Karpas-422 (cell line): ENCODE measurements at regions not wholly inside any gene's neighbourhood (a gene's known extent, or its start where the extent isn't known, plus 50 kb on each side); places are given as distances from the start of the nearest gene placed in this dataset.

Experiments
- DNase-seq: peaks from one replicate; pipeline ENCODE4 v3.0.0-alpha.2; 2015
- H2AFZ ChIP-seq: fragments of 200-600 bp; sonication (generic); 2 replicates; pipeline ENCODE4 v1.6.1; 2014; ENCODE audit warnings: antibody characterized with exemption, low read length, mixed read lengths
- H3K27ac ChIP-seq: fragments of 200-600 bp; sonication (generic); 2 replicates; pipeline ENCODE4 v1.5.1; 2014; ENCODE audit warnings: mild to moderate bottlenecking, low read length, moderate library complexity
- H3K27me3 ChIP-seq: fragments of 200-600 bp; sonication (generic); 2 replicates; pipeline ENCODE4 v1.6.1; 2014; ENCODE audit warnings: low read length, mixed read lengths
- H3K36me3 ChIP-seq: fragments of 200-600 bp; sonication (generic); 2 replicates; pipeline ENCODE4 v1.6.1; 2014; ENCODE audit warnings: low read length, mixed read lengths; ENCODE audit not compliant: insufficient read depth
- H3K4me1 ChIP-seq: fragments of 200-600 bp; sonication (generic); 2 replicates; pipeline ENCODE4 v1.6.1; 2014; ENCODE audit warnings: mild to moderate bottlenecking, low read length, mixed read lengths
- H3K4me2 ChIP-seq: fragments of 200-600 bp; sonication (generic); 2 replicates; pipeline ENCODE4 v1.6.1; 2014; ENCODE audit warnings: low read length, low read depth, mild to moderate bottlenecking; ENCODE audit not compliant: poor library complexity, severe bottlenecking
- H3K4me3 ChIP-seq: fragments of 200-600 bp; sonication (generic); 2 replicates; pipeline ENCODE4 v1.5.1; 2014; ENCODE audit warnings: mild to moderate bottlenecking, antibody characterized with exemption, low read length, mixed read lengths
- H3K79me2 ChIP-seq: fragments of 200-600 bp; sonication (generic); 2 replicates; pipeline ENCODE4 v1.6.1; 2014; ENCODE audit warnings: mild to moderate bottlenecking, low read length, mixed read lengths
- H3K9ac ChIP-seq: fragments of 200-600 bp; sonication (generic); 2 replicates; pipeline ENCODE4 v1.6.0; 2014; ENCODE audit warnings: low read length
- H3K9me2 ChIP-seq: fragments of 200-600 bp; sonication (generic), shearing (Covaris generic); replicated peaks from 2 replicates; pipeline ENCODE4 v1.6.0; 2014; ENCODE audit warnings: mild to moderate bottlenecking, low read length, moderate library complexity; ENCODE audit not compliant: insufficient read depth
- H3K9me3 ChIP-seq: fragments of 300-700, 200-600 bp; sonication (generic); 2 replicates; pipeline ENCODE4 v1.6.1; 2014; ENCODE audit warnings: low read length, mixed read lengths
- H4K20me1 ChIP-seq: fragments of 200-600 bp; sonication (generic); 2 replicates; pipeline ENCODE4 v1.6.1; 2014; ENCODE audit warnings: mild to moderate bottlenecking, antibody characterized with exemption, low read length, low read depth; ENCODE audit not compliant: insufficient read depth

GRCh38 chr15:70528270-70528706, 235.1 kb downstream of the UACA start:
- peak; percentile 62 for DNase-seq
- H3K4me2 ChIP-seq: peak overlapping the region; percentile 14
- H3K27ac ChIP-seq: no peak overlapping the region
- no peaks in the 10 kb centered on the region for H3K9me3 ChIP-seq
- no peaks in the 10 kb centered on the region for H3K36me3 ChIP-seq
- peaks cover 22% of the 10 kb centered on the region for H3K4me1 ChIP-seq
- no peaks in the 10 kb centered on the region for H3K79me2 ChIP-seq
- no peak overlapping the region for H3K4me3 ChIP-seq
- no peaks in the 10 kb centered on the region for H4K20me1 ChIP-seq
- H3K27me3 ChIP-seq: no peaks in the 10 kb centered on the region; the same call in 1 of the 2 replicates
- H3K9me2 ChIP-seq: no peaks in the 10 kb centered on the region
- H2AFZ ChIP-seq: no peak overlapping the region; the same call in 1 of the 2 replicates
- no peak overlapping the region for H3K9ac ChIP-seq

DNA sequence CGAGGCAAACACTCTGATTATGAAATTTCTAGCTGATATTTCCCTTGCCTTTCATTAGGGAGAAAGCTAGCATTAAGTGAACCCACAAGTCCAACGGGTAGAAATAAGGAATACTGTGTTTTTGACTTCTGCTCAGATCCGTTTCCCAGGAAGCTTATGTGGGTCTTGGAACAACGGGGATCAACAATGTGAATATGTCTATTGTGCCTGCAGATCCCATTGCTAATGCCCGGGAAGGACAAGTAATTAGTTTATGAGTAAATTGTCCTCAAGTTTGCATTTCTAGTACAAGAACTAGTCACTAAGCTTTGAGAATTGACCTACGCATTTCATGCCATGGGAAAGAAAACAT, 236.4 kb downstream of the UACA start:
- peak overlapping the region; percentile 55; the same call in 1 of the 2 replicates for H2AFZ ChIP-seq
- H3K4me1 ChIP-seq: peaks cover 22% of the 10 kb centered on the region
- H3K4me3 ChIP-seq: peak overlapping the region; percentile 17; the same call in 1 of the 2 replicates
- H3K79me2 ChIP-seq: no peaks in the 10 kb centered on the region
- peak overlapping the region; percentile 49 for H3K4me2 ChIP-seq
- H3K36me3 ChIP-seq: no peaks in the 10 kb centered on the region
- H3K27ac ChIP-seq: no peak overlapping the region
- H3K9me2 ChIP-seq: no peaks in the 10 kb centered on the region
- no peaks in the 10 kb centered on the region; the same call in 1 of the 2 replicates for H3K27me3 ChIP-seq
- H3K9ac ChIP-seq: no peak overlapping the region
- no peak for DNase-seq
- no peaks in the 10 kb centered on the region for H3K9me3 ChIP-seq
- no peaks in the 10 kb centered on the region for H4K20me1 ChIP-seq

- H3K4me2 ChIP-seq: peak overlapping the region; percentile 49
- peaks cover 22% of the 10 kb centered on the region for H3K4me1 ChIP-seq
- peak overlapping the region; percentile 20; the same call in 1 of the 2 replicates for H3K4me3 ChIP-seq
- H3K27me3 ChIP-seq: no peaks in the 10 kb centered on the region; the same call in 1 of the 2 replicates
- peak overlapping the region; percentile 18 for H3K9ac ChIP-seq
- no peaks in the 10 kb centered on the region for H3K9me3 ChIP-seq
- H3K27ac ChIP-seq: no peak overlapping the region
- H3K36me3 ChIP-seq: no peaks in the 10 kb centered on the region
- peak overlapping the region; percentile 55; the same call in 1 of the 2 replicates for H2AFZ ChIP-seq
- no peaks in the 10 kb centered on the region for H3K9me2 ChIP-seq
- H4K20me1 ChIP-seq: no peaks in the 10 kb centered on the region
- no peaks in the 10 kb centered on the region for H3K79me2 ChIP-seq
- peak; percentile 80 for DNase-seq
These were observed 237.0 kb downstream of the UACA start for GRCh38 chr15:70526221-70526973.

DNA sequence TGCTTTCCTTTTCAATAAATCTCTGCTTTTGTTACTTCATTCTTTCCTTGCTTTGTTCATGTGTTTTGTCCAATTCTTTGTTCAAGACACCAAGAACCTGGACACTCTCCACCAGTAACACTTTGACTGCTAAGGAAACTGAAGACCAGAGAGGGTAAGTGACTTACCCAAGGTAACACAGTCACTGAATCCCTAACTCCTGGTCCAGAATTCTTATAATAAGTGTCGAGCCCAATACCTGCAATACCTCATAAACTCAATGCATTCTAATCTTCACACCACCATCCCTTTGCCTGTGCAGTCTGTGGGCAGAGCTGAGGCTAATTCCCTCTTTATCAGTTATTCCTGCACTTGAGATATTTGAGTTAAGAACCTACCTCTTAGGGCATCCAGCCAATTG, 237.8 kb downstream of the UACA start:
- no peak overlapping the region for H2AFZ ChIP-seq
- no peaks in the 10 kb centered on the region; the same call in 1 of the 2 replicates for H3K27me3 ChIP-seq
- no peaks in the 10 kb centered on the region for H3K79me2 ChIP-seq
- no peak for DNase-seq
- no peak overlapping the region for H3K9ac ChIP-seq
- no peak overlapping the region for H3K4me2 ChIP-seq
- H3K4me1 ChIP-seq: peaks cover 22% of the 10 kb centered on the region
- H3K36me3 ChIP-seq: no peaks in the 10 kb centered on the region
- H3K27ac ChIP-seq: no peak overlapping the region
- no peaks in the 10 kb centered on the region for H4K20me1 ChIP-seq
- no peak overlapping the region for H3K4me3 ChIP-seq
- H3K9me3 ChIP-seq: no peaks in the 10 kb centered on the region
- H3K9me2 ChIP-seq: no peaks in the 10 kb centered on the region

- no peak for DNase-seq
- Histone ChIP-seq H4K20me1 (no peaks in the 10 kb centered on the region), H3K9me3 (no peaks in the 10 kb centered on the region)
These were observed 238.9 kb downstream of the UACA start for GRCh38 chr15:70524470-70524869.

DNA sequence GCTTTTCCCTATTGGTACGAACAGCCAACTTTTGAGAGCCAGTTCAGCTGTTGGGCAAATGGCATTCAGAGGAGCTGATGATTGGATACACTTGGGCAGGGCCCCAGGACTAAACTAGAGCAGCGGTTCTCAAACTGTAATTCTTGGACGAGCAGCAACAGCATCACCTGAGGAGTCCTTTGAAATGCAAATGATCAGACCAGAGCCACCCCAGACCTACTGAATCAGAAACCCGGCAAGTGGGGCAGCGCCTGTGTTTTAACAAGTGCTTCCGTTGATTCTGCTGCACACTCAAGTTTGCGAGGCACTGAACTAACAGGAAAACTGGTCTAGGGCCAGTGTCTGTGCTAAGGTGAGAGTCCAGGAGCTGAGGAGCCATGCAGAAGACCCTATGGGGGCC, 239.7 kb downstream of the UACA start:
- no peaks in the 10 kb centered on the region for H3K9me2 ChIP-seq
- no peaks in the 10 kb centered on the region for H3K36me3 ChIP-seq
- H3K27ac ChIP-seq: no peak overlapping the region
- no peak overlapping the region for H3K4me3 ChIP-seq
- H3K4me1 ChIP-seq: peaks cover 22% of the 10 kb centered on the region
- DNase-seq: no peak
- H2AFZ ChIP-seq: no peak overlapping the region
- H3K79me2 ChIP-seq: no peaks in the 10 kb centered on the region
- H3K9ac ChIP-seq: no peak overlapping the region
- no peak overlapping the region for H3K4me2 ChIP-seq
- no peaks in the 10 kb centered on the region for H4K20me1 ChIP-seq
- no peaks in the 10 kb centered on the region for H3K9me3 ChIP-seq
- no peaks in the 10 kb centered on the region; the same call in 1 of the 2 replicates for H3K27me3 ChIP-seq

More at GRCh38 chr15:70524470-70524869, 238.9 kb downstream of the UACA start:
- no peak overlapping the region for H3K27ac ChIP-seq
- H3K9me2 ChIP-seq: no peaks in the 10 kb centered on the region
- peaks cover 22% of the 10 kb centered on the region for H3K4me1 ChIP-seq
- no peaks in the 10 kb centered on the region for H3K36me3 ChIP-seq
- no peak overlapping the region for H3K9ac ChIP-seq
- no peak overlapping the region for H3K4me3 ChIP-seq
- H3K27me3 ChIP-seq: no peaks in the 10 kb centered on the region; the same call in 1 of the 2 replicates
- no peaks in the 10 kb centered on the region for H3K79me2 ChIP-seq
- H3K4me2 ChIP-seq: no peak overlapping the region
- H2AFZ ChIP-seq: no peak overlapping the region

GRCh38 chr15:70523192-70523591, 240.2 kb downstream of the UACA start:
- Histone ChIP-seq H3K9me3 (no peaks in the 10 kb centered on the region), H3K9me2 (no peaks in the 10 kb centered on the region), H4K20me1 (no peaks in the 10 kb centered on the region), H3K4me3 (no peak overlapping the region), H3K36me3 (no peaks in the 10 kb centered on the region), H3K27me3 (no peaks in the 10 kb centered on the region; the same call in 1 of the 2 replicates), H3K79me2 (no peaks in the 10 kb centered on the region), H3K9ac (no peak overlapping the region), H2AFZ (no peak overlapping the region), H3K4me1 (peaks cover 18% of the 10 kb centered on the region), H3K27ac (no peak overlapping the region), H3K4me2 (no peak overlapping the region)
- DNase-seq: no peak

GRCh38 chr15:70522323-70522966, 240.9 kb downstream of the UACA start:
- Histone ChIP-seq H3K36me3 (no peaks in the 10 kb centered on the region), H4K20me1 (no peaks in the 10 kb centered on the region), H3K79me2 (no peaks in the 10 kb centered on the region), H3K27ac (no peak overlapping the region), H3K27me3 (no peaks in the 10 kb centered on the region; the same call in 1 of the 2 replicates), H3K9me3 (no peaks in the 10 kb centered on the region), H3K4me3 (no peak overlapping the region), H3K9me2 (no peaks in the 10 kb centered on the region), H3K4me1 (peaks cover 15% of the 10 kb centered on the region), H2AFZ (no peak overlapping the region), H3K4me2 (no peak overlapping the region), H3K9ac (no peak overlapping the region)
- no peak for DNase-seq
